Retinal pigment epithelial cell (primary cell): ENCODE measurements at regions not wholly inside any gene's neighbourhood (a gene's known extent, or its start where the extent isn't known, plus 50 kb on each side); places are given as distances from the start of the nearest gene placed in this dataset.

Experiments
- DNase-seq: peaks from one replicate; pipeline ENCODE4 v3.0.0-alpha.2; 2010; ENCODE audit warnings: low read depth
- H3K4me3 ChIP-seq: 2 replicates; pipeline ENCODE4 v1.5.1; 2011; ENCODE audit warnings: mild to moderate bottlenecking, low read length, control low read depth, moderate library complexity
- TF ChIP-seq, protein P1 (sequence below): conservative IDR thresholded peaks from 2 replicates; pipeline ENCODE4 v1.5.1; 2011; ENCODE audit warnings: low read depth, low read length, control low read depth, inconsistent platforms

DNA sequence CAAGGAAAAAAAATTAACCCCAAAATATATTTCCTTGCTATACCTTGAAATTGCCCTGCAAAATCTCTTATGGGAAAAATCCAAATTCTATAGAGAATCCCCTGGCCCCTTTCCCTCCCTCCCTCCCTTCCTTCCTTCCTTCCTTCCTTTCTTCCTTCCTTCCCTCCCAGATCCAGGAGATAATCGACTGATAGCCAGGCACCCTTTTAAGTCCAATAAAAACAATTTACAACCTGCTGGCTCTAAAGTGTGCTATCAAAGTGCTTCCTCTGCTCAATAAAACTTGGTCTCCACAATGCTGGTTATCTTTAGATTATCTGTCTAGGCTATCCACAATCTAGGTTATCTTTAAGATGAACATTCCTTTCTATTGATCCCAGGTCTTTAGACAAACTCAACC is 83.1 kb upstream of the TUBA3C start:
- no peak overlapping the region for H3K4me3 ChIP-seq
- no peak for DNase-seq
- TF ChIP-seq, protein P1, sequence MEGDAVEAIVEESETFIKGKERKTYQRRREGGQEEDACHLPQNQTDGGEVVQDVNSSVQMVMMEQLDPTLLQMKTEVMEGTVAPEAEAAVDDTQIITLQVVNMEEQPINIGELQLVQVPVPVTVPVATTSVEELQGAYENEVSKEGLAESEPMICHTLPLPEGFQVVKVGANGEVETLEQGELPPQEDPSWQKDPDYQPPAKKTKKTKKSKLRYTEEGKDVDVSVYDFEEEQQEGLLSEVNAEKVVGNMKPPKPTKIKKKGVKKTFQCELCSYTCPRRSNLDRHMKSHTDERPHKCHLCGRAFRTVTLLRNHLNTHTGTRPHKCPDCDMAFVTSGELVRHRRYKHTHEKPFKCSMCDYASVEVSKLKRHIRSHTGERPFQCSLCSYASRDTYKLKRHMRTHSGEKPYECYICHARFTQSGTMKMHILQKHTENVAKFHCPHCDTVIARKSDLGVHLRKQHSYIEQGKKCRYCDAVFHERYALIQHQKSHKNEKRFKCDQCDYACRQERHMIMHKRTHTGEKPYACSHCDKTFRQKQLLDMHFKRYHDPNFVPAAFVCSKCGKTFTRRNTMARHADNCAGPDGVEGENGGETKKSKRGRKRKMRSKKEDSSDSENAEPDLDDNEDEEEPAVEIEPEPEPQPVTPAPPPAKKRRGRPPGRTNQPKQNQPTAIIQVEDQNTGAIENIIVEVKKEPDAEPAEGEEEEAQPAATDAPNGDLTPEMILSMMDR, result no peak

DNA sequence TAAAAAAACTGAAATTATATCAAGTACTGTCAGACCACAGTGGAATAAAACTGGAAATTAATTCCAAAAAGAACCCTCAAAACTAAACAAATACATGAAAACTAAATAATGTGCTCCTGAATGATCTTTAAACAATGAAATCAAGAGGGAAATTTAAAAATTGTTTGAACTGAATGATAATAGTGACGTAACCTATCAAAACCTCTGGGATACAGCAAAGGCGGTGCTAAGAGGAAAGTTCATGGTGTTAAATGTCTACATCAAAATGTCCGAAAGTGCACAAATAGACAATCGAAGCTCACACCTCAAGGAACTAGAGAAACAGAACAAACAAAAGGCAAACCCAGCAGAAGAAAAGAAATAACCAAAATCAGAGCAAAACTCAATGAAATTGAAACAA is 70.8 kb upstream of the TUBA3C start:
- TF ChIP-seq, protein P1, result no peak
- no peak for DNase-seq
- no peak overlapping the region for H3K4me3 ChIP-seq

DNA sequence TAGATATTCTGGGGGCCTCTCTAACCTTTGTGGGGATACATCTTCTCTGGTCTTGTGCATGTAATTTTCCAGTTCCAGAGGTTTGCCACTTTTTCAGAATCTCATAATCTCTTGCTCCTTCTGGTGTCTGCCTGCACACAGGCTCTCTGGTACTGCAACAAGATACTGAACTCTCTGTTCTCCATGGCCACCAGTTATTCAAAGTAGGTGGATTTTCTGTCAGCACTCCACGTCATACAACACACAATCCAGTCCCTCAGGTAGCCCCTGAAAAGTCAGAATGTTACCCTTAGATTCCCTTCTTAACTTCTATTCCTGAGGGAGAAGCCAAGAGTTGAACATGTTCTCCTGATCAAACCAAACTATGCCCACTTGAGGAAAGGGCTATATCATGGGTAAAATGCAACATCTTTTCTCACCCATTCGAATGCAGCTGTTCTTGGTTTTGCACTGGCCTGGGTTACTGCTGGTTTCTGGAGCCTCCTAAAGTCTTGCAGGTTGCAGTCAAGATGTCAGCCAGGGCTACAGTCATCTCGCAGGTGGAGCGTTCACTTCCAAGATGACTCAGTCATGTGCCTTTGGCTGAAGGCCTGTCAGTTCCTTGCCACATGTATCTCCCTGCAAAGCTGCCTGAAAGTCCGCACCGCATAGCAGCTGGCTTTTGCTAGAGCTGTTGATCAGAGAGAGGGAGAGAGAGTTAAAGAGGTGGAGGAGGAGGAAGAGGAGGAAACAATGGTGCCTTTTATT is 57.7 kb upstream of the TUBA3C start:
- H3K4me3 ChIP-seq, result no peak overlapping the region
- no peak for DNase-seq
- TF ChIP-seq, protein P1, result no peak
